ENCODE measurements at regions not wholly inside any gene's neighbourhood (a gene's known extent, or its start where the extent isn't known, plus 50 kb on each side); places are given as distances from the start of the nearest gene placed in this dataset.

- Histone ChIP-seq H3K36me3 (no peaks in the 10 kb centered on the region), H3K27me3 (no peaks in the 10 kb centered on the region), H3K9me3 (no peaks in the 10 kb centered on the region), H3K4me1 (peaks cover 0 to 8% (median 0%) of the 10 kb centered on the region in 4 donors), H3K27ac (no peak overlapping the region), H3K4me3 (no peak overlapping the region)
- intact Hi-C loops (cut with DNase I; ENCODE audit: low total_unique reads) = no loop called here
- DNase-seq = no peak
- TF ChIP-seq CTCF (IDR thresholded peaks at IDR 0.05) = no peak
These were observed 263.0 kb upstream of the UBASH3B start for GRCh38 chr11:122392508-122392907.

- intact Hi-C loops (cut with DNase I; ENCODE audit: low total_unique reads) = no loop called here
- no peak for TF ChIP-seq CTCF (IDR thresholded peaks at IDR 0.05)
- Histone ChIP-seq H3K4me1 (peaks cover 0 to 8% (median 0%) of the 10 kb centered on the region in 4 donors), H3K36me3 (no peaks in the 10 kb centered on the region), H3K27ac (no peak overlapping the region), H3K4me3 (no peak overlapping the region), H3K9me3 (no peaks in the 10 kb centered on the region), H3K27me3 (no peaks in the 10 kb centered on the region)
- DNase-seq = no peak
These were observed 264.5 kb upstream of the UBASH3B start for GRCh38 chr11:122391049-122391448.

- Histone ChIP-seq H3K9me3 (no peaks in the 10 kb centered on the region), H3K4me1 (no peaks in the 10 kb centered on the region), H3K27ac (no peak overlapping the region), H3K36me3 (no peaks in the 10 kb centered on the region), H3K27me3 (no peaks in the 10 kb centered on the region), H3K4me3 (no peak overlapping the region)
- DNase-seq = no peak
- intact Hi-C loops (cut with DNase I; ENCODE audit: low total_unique reads) = no loop called here
- no peak for TF ChIP-seq CTCF (IDR thresholded peaks at IDR 0.05)
These were observed 267.2 kb upstream of the BLID start for GRCh38 chr11:122383186-122383585.

DNA sequence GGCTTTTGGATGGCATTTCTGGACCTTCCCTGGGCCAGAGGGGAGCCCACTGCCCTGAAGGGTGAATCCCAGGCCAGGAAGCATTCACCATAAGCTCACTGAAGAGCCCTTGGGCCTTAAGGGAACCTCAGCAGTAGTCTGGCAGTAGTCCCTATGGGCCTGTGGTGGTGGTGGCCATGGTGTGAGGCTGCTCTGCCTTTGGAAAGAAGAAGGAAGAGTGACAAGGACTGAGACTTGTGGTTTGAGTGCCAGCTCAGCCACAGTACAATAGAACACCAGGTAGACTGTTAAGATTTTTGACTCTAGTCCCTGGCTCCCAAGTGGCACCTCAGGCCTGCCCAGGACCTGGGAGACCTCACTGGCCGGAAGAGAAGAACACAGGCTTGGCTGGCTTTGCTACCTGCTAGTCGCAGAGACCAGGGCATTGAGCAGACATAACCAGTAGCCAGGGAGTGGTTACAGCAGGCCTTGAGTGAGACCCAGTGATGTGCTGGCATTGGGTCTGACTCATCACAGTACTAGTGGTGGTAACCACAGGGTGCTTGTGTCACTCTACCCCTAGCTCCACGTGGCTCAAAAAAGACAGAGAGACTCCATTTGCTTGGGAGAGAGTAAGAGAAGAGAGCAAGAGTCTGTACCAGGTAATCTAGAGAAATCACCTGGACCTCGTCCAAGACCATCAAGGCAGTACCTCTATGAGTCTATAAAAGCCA, 259.8 kb upstream of the BLID start:
- H3K9me3 ChIP-seq = no peaks in the 10 kb centered on the region
- no peak for DNase-seq
- H3K4me3 ChIP-seq = no peak overlapping the region
- no peaks in the 10 kb centered on the region for H3K27me3 ChIP-seq
- intact Hi-C loops (cut with DNase I; ENCODE audit: low total_unique reads) = no loop called here
- no peaks in the 10 kb centered on the region for H3K4me1 ChIP-seq
- no peaks in the 10 kb centered on the region for H3K36me3 ChIP-seq
- H3K27ac ChIP-seq = no peak overlapping the region
- TF ChIP-seq CTCF (IDR thresholded peaks at IDR 0.05) = no peak

DNA sequence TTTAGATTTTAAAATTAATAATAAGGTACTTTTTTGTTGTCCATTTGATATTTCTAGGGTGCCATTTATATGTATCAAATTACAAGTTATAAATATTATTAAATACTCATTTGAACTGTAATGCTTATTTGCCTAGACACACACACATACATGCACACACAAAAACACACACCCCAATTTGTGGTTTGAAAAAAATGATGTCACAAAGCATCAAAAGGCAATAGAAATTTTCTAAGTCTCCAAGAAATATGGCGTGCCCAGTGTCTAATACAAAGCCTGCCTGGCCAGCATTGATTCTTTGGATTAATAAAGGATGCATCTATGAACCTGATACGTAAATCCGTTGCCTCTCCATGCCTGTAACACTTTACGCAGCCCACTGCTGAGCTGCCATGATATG, 252.8 kb upstream of the BLID start:
- peak overlapping the region; percentile 65 to 73 for H3K27ac ChIP-seq
- peaks cover 0 to 39% (median 12%) of the 10 kb centered on the region in 4 donors for H3K4me1 ChIP-seq
- intact Hi-C loops (cut with DNase I; ENCODE audit: low total_unique reads) = loop anchor here (10.0 kb wide), 1 partner anchor 154 kb away; no protein-coding TSS in a partner anchor
- no peak for DNase-seq
- no peaks in the 10 kb centered on the region for H3K36me3 ChIP-seq
- no peak overlapping the region for H3K4me3 ChIP-seq
- no peaks in the 10 kb centered on the region for H3K9me3 ChIP-seq
- no peak for TF ChIP-seq CTCF (IDR thresholded peaks at IDR 0.05)
- H3K27me3 ChIP-seq = no peaks in the 10 kb centered on the region

All from tibial artery (tissue), 4 donors.